GM12892 (cell line): ENCODE measurements at regions not wholly inside any gene's neighbourhood (a gene's known extent, or its start where the extent isn't known, plus 50 kb on each side); places are given as distances from the start of the nearest gene placed in this dataset.

Source experiments
- POLR2A ChIP-seq: IDR thresholded peaks from 2 replicates; pipeline ENCODE4 v1.6.1; 2011; ENCODE audit warnings: low read depth, low read length, control low read depth
- POLR2AphosphoS5 ChIP-seq: IDR thresholded peaks from 2 replicates; pipeline ENCODE4 v1.6.1; 2011; ENCODE audit warnings: low read depth, low read length, control low read depth
- TAF1 ChIP-seq: IDR thresholded peaks from 2 replicates; pipeline ENCODE4 v1.6.1; 2011; ENCODE audit warnings: low read depth, mild to moderate bottlenecking, control low read depth, low read length, borderline replicate concordance

GRCh38 chr20:12512755-12513154 is 496.0 kb upstream of the SPTLC3 start:
- TF ChIP-seq POLR2AphosphoS5 (no peak), POLR2A (no peak), TAF1 (no peak)
